Stomach smooth muscle (tissue), 2 donors: ENCODE measurements at regions not wholly inside any gene's neighbourhood (a gene's known extent, or its start where the extent isn't known, plus 50 kb on each side); places are given as distances from the start of the nearest gene placed in this dataset.
"Not testable (repeated sequence)": the region's sequence is repeated elsewhere in the genome, so short reads cannot be mapped to it uniquely, and the experiment has no call there.

Experiments
- H3K27ac ChIP-seq: one replicate; pipeline ENCODE4 v1.7.0; 2013; ENCODE audit warnings: mild to moderate bottlenecking, low read length, inconsistent platforms
- H3K27me3 ChIP-seq, 2 donors: one replicate each; pipeline ENCODE4 v1.7.0; 2013; ENCODE audit warnings: low read length in 2 of 2; ENCODE audit not compliant: insufficient read depth in 2 of 2, control insufficient read depth in 1 of 2
- H3K36me3 ChIP-seq, 2 donors: one replicate each; pipeline ENCODE4 v1.7.0; 2013; ENCODE audit warnings: low read length in 2 of 2; ENCODE audit not compliant: control insufficient read depth in 2 of 2, insufficient read depth in 2 of 2
- H3K4me1 ChIP-seq: one replicate; pipeline ENCODE4 v1.7.0; 2013; ENCODE audit warnings: low read length; ENCODE audit not compliant: control insufficient read depth, insufficient read depth
- H3K4me3 ChIP-seq, 2 donors: one replicate each; pipeline ENCODE4 v1.7.0; 2013; ENCODE audit warnings: low read length in 2 of 2
- H3K9ac ChIP-seq, 2 donors: one replicate each; pipeline ENCODE4 v1.7.0; 2013; ENCODE audit warnings: low read length in 2 of 2, mild to moderate bottlenecking in 1 of 2
- H3K9me3 ChIP-seq, 2 donors: one replicate each; pipeline ENCODE4 v1.7.0; 2013; ENCODE audit warnings: low read length in 2 of 2; ENCODE audit not compliant: control insufficient read depth in 2 of 2
- donor health status: healthy.
- donor health status: Pancreatic carcinoma.

DNA sequence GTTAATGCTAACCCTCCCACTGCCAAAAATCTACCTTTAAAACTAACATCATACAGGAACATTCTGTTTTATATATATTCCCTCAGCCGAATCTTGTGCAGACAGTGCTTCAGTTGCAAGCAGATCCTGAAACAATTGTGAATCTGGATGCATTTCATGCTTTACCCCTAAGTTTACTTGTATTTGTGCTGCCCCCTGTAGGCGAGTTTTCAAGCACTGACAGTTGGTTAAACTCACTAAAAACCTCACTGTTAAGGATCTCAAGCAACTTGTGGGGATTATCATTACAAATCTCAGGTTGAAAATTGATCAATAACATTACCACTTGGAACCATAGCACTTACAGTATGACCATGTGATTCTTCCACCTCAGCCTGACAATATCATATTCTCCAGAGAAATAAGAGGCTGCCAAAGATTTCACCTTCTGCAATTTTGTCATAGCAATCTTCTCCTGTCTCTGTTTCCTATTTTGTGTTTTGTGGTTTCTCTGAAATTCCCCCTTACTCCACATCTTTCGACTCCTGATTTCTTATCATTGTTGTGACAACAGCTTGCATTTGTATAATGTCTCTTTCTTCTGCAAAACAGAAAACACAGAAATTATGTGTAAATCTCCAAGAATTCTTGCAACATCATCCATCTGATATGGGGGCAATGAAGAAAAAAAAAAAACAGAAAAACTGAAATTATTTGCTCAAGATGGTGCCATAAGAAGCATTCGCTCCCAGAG is 354.6 kb upstream of the SETBP1 start:
- Histone ChIP-seq H3K27ac (no peak overlapping the region), H3K4me3 (no peak overlapping the region), H3K9ac (no peak overlapping the region), H3K27me3 (no peaks in the 10 kb centered on the region), H3K9me3 (no peaks in the 10 kb centered on the region), H3K4me1 (no peaks in the 10 kb centered on the region), H3K36me3 (no peaks in the 10 kb centered on the region)

DNA sequence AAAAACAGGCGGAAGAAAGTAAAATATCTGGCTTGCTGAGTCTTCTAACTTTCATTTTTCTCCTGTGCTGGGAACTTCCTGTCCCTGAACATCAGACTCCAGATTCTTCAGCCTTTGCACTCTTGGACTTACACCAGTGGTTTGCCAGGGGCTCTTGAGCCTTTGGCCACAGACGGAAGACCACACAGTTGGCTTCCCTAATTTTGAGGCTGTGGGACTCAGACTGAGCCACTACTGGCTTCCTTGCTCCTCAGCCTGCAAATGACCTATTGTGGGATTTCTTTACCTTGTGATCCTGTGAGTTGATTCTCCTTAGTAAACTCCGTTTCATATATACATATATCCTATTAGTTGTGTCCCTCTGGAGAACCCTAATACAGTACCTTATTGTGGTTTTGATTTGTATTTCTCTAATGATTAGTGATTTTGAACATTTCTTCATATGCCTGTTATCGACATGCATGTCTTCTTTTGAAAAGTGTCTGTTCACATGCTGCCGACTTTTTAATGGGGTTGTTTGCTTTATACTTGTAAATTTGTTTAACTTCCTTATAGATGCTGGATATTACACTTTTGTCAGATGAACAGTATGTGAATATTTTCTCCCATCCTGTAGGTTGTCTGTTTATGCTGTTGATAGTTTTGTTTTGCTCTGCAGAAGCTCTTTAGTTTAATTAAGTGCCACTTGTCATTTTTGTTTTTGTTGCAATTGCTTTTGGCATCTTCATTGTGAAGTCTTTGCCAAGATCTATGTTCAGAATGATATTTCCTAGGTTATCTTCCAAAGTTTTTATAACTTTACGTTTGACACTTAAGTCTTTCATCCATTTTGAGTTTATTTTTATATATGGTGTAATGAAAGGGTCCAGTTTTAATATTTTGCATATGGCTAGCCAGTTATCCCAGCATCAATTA is 348.8 kb upstream of the SETBP1 start:
- no peak overlapping the region for H3K4me3 ChIP-seq
- H3K27ac ChIP-seq: no peak overlapping the region
- no peaks in the 10 kb centered on the region for H3K9me3 ChIP-seq
- no peaks in the 10 kb centered on the region for H3K4me1 ChIP-seq
- H3K27me3 ChIP-seq: no peaks in the 10 kb centered on the region
- no peaks in the 10 kb centered on the region for H3K36me3 ChIP-seq
- no peak overlapping the region for H3K9ac ChIP-seq

DNA sequence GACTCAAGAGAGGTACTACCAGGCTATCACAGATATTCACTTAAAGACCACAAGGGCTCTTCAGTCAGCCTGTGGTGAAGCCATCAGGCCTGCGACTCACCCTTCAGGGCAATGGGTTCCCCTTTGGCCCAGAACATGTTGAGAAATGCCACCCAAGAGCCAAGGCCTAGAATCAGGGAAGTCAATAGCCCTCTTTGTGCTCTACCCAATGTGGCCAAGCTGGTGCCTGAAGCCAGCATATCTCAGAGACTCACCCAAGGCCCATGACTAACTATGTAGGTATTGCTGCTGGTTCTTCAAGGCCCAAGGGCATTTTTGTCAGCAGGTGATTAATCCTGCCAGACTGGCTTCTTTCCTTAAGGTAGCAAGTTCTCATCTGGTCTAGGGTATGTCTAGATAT is 338.9 kb upstream of the SETBP1 start:
- H3K36me3 ChIP-seq: no peaks in the 10 kb centered on the region
- no peak overlapping the region for H3K9ac ChIP-seq
- no peaks in the 10 kb centered on the region for H3K27me3 ChIP-seq
- no peak overlapping the region for H3K27ac ChIP-seq
- no peak overlapping the region for H3K4me3 ChIP-seq
- peaks cover 7 to 10% of the 10 kb centered on the region in 2 donors for H3K9me3 ChIP-seq
- no peaks in the 10 kb centered on the region for H3K4me1 ChIP-seq

DNA sequence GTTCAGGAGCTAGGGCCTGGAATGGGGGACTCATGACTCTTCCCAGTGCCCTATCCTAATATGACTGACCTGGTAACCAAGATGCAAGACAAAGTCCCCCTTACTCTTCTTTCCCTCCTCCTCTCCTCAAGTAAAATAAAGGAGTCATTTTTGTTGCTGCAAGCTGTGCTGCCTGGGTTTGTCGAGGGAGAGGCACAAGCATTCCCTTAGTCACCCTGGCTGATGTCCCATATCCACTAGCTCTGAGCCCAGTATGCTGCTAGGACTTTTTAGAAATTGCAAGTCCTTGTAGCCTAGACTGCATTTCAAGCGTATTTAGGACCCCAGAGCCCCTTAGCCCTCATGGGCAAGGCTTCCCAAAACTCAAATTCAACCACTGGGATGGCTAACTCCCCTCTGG is 338.5 kb upstream of the SETBP1 start:
- Histone ChIP-seq H3K27me3 (no peaks in the 10 kb centered on the region), H3K9me3 (peaks cover 7 to 10% of the 10 kb centered on the region in 2 donors), H3K4me1 (no peaks in the 10 kb centered on the region), H3K27ac (no peak overlapping the region), H3K36me3 (no peaks in the 10 kb centered on the region), H3K9ac (no peak overlapping the region), H3K4me3 (no peak overlapping the region)

DNA sequence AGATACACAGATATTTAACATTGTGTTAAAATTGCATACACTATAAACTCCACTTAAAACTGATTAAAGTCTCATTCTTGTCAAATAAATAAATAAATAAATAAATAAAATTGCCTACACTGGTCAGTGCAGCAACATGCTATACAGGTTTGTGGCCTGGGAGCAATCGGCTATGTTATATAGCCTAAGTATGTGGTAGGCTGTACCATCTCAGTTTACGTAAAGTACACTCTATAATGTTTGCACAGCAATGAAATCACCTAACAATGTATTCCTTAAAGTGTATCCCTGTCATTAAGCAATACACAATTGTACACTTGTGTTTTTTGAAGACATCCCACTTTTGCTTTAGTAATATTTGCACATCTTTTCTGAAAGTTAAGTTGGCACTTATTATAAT is 337.7 kb upstream of the SETBP1 start:
- H3K27me3 ChIP-seq: no peaks in the 10 kb centered on the region
- H3K4me3 ChIP-seq: no peak overlapping the region
- no peak overlapping the region for H3K27ac ChIP-seq
- H3K36me3 ChIP-seq: no peaks in the 10 kb centered on the region
- no peaks in the 10 kb centered on the region for H3K4me1 ChIP-seq
- no peak overlapping the region for H3K9ac ChIP-seq
- peaks cover 7 to 10% of the 10 kb centered on the region in 2 donors for H3K9me3 ChIP-seq

DNA sequence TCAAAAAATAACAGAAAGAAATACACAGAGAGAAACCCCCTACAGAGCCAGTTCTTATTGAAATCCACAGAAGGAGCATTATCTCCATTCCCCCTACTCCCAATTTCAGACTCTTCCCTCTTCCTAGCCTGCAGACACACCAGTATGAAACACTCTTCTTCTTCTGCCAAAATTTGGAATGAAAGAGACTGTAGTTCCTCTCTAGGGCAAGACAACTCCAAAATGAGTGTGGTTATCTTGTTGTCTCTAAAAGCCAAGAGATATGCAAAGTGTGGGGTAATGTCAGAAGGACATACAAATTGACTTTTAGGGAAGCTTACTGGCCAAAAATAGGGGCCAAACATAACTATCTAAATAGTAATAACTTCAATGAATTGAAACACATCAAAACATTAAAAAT is 337.1 kb upstream of the SETBP1 start:
- peaks cover 7% of the 10 kb centered on the region in 2 donors for H3K9me3 ChIP-seq
- no peak overlapping the region for H3K27ac ChIP-seq
- no peak overlapping the region for H3K9ac ChIP-seq
- H3K27me3 ChIP-seq: no peaks in the 10 kb centered on the region
- no peaks in the 10 kb centered on the region for H3K4me1 ChIP-seq
- no peaks in the 10 kb centered on the region for H3K36me3 ChIP-seq
- H3K4me3 ChIP-seq: no peak overlapping the region

DNA sequence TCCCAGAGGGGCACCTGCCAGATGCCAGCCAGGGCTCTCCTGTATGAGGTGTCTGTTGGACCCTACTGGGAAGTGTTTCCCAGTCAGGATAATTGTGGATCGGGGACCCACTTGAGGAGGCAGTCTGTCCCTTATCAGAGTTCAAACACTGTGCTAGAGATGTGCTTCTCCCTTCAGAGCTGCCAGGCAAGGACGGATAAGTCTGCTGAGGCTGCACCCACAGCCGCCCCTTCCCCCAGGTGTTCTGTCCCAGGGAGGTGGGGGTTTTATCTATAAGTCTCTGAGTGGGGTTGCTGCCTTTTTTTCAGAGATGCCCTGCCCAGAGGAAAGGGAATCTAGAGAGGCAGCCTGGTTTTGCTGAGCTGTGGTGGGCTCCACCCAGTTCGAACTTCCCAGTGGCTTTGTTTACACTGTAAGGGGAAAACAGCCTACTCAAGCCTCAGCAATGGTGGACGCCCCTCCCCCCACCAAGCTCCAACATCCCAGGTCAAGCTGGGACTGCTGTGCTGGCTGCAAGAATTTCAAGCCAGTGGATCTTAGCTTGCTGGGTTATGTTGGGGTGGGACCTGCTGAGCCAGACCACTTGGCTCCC is 324.0 kb upstream of the SETBP1 start:
- peaks cover 0 to 5% of the 10 kb centered on the region in 2 donors for H3K9me3 ChIP-seq

DNA sequence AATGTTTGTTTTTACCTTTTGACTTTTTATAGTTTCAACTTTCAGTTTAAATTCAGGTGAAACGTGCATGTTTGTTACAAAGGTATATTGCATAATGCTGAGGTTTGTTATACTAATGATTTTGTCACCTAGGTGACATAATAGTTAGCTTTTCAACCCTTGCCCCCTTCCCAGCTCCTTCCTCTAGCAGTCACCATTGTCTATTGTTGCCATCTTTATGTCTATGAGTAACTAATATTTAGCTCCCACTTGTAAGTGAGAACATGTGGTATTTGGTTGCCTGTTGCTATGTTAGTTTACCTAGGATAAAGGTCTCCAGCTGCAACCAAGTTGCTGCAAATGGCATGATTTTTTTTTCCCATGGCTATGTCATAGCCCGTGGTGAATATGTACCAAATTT is 322.3 kb upstream of the SETBP1 start:
- no peaks in the 10 kb centered on the region for H3K27me3 ChIP-seq
- no peak overlapping the region for H3K4me3 ChIP-seq
- peaks cover 0 to 5% of the 10 kb centered on the region in 2 donors for H3K9me3 ChIP-seq
- no peak overlapping the region for H3K27ac ChIP-seq
- H3K36me3 ChIP-seq: no peaks in the 10 kb centered on the region
- no peak overlapping the region for H3K9ac ChIP-seq
- no peaks in the 10 kb centered on the region for H3K4me1 ChIP-seq

More for the DNA sequence above, 324.0 kb upstream of the SETBP1 start:
- Histone ChIP-seq H3K27me3 (no peaks in the 10 kb centered on the region), H3K27ac (no peak overlapping the region), H3K4me3 (no peak overlapping the region), H3K4me1 (no peaks in the 10 kb centered on the region), H3K36me3 (no peaks in the 10 kb centered on the region), H3K9ac (no peak overlapping the region)

DNA sequence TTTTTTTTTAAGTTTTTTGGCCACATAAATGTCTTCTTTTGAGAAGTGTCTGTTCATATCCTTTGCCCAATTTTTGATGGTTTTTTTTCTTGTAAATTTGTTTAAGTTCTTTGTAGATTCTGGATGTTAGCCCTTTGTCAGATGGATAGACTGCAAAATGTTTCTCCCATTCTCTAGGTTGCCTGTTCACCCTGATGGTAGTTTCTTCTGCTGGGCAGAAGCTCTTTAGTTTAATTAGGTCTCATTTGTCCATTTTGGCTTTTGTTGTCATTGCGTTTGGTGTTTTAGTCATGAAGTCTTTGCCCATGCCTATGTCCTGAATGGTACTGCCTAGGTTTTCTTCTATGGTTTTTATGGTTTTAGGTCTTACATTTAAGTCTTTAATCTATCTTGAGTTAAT is 320.9 kb upstream of the SETBP1 start:
- not testable (repeated sequence) for H3K4me3 ChIP-seq, H3K9me3 ChIP-seq, H3K27me3 ChIP-seq, H3K27ac ChIP-seq, H3K4me1 ChIP-seq, H3K9ac ChIP-seq, H3K36me3 ChIP-seq

DNA sequence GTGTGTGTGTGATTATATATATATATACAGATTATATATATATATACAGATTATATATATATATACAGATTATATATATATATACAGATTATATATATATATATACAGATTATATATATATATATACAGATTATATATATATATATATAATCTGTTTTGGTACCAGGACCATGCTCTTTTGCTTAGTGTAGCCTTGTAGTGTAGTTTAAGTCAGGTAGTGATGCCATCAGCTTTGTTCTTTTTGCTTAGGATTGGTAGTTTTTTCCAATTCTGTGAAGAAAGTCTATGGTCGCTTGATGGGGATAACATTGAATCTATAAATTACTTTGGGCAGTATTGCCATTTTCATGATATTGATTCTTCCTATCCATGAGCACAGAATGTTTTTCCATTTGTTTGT is 318.5 kb upstream of the SETBP1 start:
- not testable (repeated sequence) for H3K4me1 ChIP-seq, H3K36me3 ChIP-seq, H3K9me3 ChIP-seq, H3K4me3 ChIP-seq, H3K27me3 ChIP-seq, H3K9ac ChIP-seq, H3K27ac ChIP-seq
